Right atrium auricular region (tissue), 2 donors: ENCODE measurements at regions not wholly inside any gene's neighbourhood (a gene's known extent, or its start where the extent isn't known, plus 50 kb on each side); places are given as distances from the start of the nearest gene placed in this dataset.
"Not testable (repeated sequence)": the region's sequence is repeated elsewhere in the genome, so short reads cannot be mapped to it uniquely, and the experiment has no call there.

Experiments
- DNase-seq: peaks from one replicate; pipeline ENCODE4 v3.0.0-alpha.2; 2019; ENCODE audit warnings: low spot score
- H3K27ac ChIP-seq, 2 donors: fragments of 200-600 bp; sonication (generic); 1 replicate in 1 of 2; 2 replicates in 1 of 2; pipeline ENCODE4 v1.5.1; 2016 to 2019
- H3K27me3 ChIP-seq, 2 donors: fragments of 200-600 bp; sonication (generic); one replicate each; pipeline versions ENCODE4 v1.5.1 to v1.6.0; 2017 to 2019
- H3K36me3 ChIP-seq: fragments of 200-600 bp; sonication (generic); one replicate; pipeline ENCODE4 v1.5.1; 2016
- H3K4me1 ChIP-seq, 2 donors: fragments of 200-600 bp; sonication (generic); one replicate each; pipeline versions ENCODE4 v1.5.1 to v1.6.0; 2017 to 2019
- H3K4me3 ChIP-seq, 2 donors: fragments of 200-600 bp; sonication (generic); 1 replicate in 1 of 2; 2 replicates in 1 of 2; pipeline ENCODE4 v1.5.1; 2017 to 2019; ENCODE audit warnings: mild to moderate bottlenecking in 1 of 2, moderate library complexity in 1 of 2
- H3K9me3 ChIP-seq, 2 donors: fragments of 200-600 bp; sonication (generic); one replicate each; pipeline ENCODE4 v1.5.1; 2019
- TF ChIP-seq, protein P1 (sequence below), 2 donors: fragments of 200-600 bp; sonication (generic); IDR thresholded peaks; one replicate each; pipeline ENCODE4 v1.5.1; 2019; ENCODE audit warnings: antibody characterized with exemption in 2 of 2

DNA sequence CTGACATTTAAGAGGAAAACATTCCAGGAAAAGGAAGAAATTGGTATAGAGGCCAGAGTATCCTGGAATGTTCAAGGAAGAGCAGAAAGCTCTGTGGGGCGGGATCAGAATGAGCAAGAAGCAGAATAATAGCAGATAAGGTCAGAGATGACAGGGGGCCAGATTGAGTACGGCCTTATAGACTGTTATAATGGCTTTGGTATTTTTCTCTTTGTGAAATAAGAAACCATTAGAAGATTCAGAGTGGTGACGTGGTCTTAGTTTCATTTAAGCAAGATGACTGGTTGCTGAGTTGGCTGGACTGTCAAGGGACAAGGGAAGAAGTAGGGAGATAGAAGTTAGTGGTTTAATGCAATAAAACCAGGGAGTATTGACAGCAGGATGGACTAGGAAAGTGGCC is 218.3 kb upstream of the SOX2 start:
- DNase-seq = no peak
- H3K4me1 ChIP-seq = no peaks in the 10 kb centered on the region
- no peak overlapping the region for H3K27ac ChIP-seq
- no peak overlapping the region for H3K4me3 ChIP-seq
- H3K27me3 ChIP-seq = no peaks in the 10 kb centered on the region
- H3K36me3 ChIP-seq = no peaks in the 10 kb centered on the region
- TF ChIP-seq, protein P1, sequence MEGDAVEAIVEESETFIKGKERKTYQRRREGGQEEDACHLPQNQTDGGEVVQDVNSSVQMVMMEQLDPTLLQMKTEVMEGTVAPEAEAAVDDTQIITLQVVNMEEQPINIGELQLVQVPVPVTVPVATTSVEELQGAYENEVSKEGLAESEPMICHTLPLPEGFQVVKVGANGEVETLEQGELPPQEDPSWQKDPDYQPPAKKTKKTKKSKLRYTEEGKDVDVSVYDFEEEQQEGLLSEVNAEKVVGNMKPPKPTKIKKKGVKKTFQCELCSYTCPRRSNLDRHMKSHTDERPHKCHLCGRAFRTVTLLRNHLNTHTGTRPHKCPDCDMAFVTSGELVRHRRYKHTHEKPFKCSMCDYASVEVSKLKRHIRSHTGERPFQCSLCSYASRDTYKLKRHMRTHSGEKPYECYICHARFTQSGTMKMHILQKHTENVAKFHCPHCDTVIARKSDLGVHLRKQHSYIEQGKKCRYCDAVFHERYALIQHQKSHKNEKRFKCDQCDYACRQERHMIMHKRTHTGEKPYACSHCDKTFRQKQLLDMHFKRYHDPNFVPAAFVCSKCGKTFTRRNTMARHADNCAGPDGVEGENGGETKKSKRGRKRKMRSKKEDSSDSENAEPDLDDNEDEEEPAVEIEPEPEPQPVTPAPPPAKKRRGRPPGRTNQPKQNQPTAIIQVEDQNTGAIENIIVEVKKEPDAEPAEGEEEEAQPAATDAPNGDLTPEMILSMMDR (IDR thresholded peaks at IDR 0.05) = no peak
- H3K9me3 ChIP-seq = no peaks in the 10 kb centered on the region

DNA sequence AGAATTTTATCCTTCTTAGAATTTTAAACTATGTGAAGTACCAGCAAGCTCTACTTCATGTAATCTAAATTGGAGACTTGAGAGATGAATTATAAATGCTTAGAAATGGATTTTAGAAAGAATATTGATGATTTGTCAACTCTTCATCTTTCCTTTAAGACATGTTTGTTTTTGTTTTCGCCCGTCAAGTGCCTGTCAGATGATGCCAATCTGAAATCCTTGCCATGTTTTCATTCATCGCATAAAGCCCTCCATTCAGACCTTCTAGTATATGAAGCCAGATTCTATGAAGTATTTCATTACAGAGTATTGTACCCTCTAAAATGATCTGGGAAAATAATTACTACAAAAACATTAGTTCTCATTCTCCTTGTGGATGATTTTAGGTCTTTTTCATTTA is 223.2 kb upstream of the SOX2 start:
- Histone ChIP-seq H3K4me1 (no peaks in the 10 kb centered on the region), H3K9me3 (no peaks in the 10 kb centered on the region), H3K4me3 (no peak overlapping the region), H3K36me3 (no peaks in the 10 kb centered on the region), H3K27me3 (no peaks in the 10 kb centered on the region), H3K27ac (no peak overlapping the region)
- DNase-seq = no peak
- TF ChIP-seq, protein P1 (IDR thresholded peaks at IDR 0.05) = no peak

DNA sequence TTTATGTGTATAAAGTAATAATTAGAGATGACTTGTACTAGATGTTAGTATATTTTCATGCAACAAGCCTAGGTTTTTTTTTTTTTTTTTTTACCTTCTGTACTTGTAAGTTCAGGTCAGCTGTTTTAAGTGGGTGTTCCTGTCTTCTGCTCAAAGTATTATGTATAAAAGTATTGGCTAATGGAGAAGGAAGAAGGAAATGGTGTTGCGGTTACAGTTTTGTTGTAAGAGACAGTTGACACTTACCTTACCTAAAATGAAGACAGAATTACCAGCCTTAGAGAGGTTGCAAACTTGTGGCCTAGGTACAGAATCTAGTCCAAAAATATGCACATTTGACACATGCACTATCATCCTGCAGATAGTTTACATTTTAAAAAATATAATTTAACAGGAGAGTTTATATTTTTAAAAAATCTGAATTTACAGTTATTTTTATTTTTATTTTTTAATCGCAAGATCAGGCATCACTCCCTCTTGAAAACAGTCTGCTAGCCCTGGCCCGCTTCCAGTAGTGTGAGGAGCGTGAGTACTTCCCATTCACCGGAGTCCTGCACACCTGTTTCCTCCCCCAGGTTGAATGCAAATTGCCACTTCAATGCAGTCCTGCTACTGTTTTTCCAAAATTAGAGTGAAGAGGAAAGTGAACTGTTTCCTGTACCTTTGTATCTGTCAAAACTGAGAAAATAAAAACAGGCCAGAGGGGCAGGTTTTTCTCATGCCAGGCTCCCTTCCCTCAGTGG is 224.3 kb upstream of the SOX2 start:
- TF ChIP-seq, protein P1 (IDR thresholded peaks at IDR 0.05) = no peak
- Histone ChIP-seq H3K27me3 (no peaks in the 10 kb centered on the region), H3K4me3 (no peak overlapping the region), H3K9me3 (no peaks in the 10 kb centered on the region), H3K27ac (no peak overlapping the region), H3K4me1 (no peaks in the 10 kb centered on the region), H3K36me3 (no peaks in the 10 kb centered on the region)
- no peak for DNase-seq

DNA sequence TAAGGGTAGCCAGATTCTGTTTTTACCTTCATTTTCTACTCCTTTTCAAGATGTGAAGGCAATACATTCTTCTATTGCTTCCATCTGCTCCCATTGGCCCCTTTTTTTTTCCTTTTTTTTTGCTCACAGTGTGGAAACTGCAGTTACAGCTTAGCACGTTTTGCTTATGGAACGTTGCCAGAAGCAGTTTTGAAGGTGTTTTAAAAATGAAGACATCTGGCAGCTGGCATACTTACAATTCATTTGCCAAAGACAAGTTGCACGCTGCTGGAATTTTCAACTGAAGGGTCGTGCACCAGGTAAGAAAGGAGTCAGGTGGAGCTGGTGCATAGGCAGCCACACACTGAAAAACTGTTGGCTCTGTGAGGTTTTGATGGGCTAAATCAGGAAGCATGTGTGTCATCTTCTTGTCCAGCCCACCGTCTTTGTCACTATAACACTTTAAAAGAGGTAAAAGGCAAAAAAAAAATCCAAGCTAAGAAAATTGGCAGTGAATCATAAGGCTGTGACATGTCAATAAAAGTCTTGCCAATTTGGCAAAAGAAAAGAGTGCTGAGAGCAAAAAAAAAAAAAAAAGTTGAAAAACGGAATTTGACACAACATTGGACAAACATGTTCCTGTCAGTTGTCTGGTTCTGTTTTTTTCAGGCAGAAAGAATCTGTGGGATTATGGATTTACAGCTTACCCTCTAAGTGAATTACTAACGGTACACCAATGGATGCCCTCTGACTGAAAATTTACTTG is 225.4 kb upstream of the SOX2 start:
- no peak overlapping the region for H3K27ac ChIP-seq
- no peaks in the 10 kb centered on the region for H3K9me3 ChIP-seq
- H3K27me3 ChIP-seq = no peaks in the 10 kb centered on the region
- TF ChIP-seq, protein P1 (IDR thresholded peaks at IDR 0.05) = no peak
- no peak for DNase-seq
- no peaks in the 10 kb centered on the region for H3K36me3 ChIP-seq
- H3K4me3 ChIP-seq = no peak overlapping the region
- no peaks in the 10 kb centered on the region for H3K4me1 ChIP-seq

DNA sequence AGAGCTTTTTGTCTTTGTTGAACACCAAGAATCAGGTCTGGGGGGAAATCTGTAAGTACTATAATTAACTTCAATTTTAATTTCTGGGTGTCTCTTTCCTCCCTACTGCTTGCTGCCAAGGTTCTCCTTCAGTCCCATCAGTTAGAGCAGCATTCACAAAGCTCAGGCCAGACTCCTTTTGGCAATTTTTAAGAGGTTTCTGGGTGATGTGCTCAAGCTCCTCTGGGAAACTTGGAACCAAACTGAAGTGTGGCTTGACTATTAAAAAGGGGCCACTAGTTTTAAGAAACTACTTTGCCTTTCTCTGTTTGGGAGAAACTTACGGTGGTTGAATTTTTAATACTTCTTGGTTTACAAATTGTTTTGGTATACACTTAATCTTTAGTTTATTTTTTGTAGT is 227.7 kb upstream of the SOX2 start:
- no peak for DNase-seq
- no peaks in the 10 kb centered on the region for H3K4me1 ChIP-seq

DNA sequence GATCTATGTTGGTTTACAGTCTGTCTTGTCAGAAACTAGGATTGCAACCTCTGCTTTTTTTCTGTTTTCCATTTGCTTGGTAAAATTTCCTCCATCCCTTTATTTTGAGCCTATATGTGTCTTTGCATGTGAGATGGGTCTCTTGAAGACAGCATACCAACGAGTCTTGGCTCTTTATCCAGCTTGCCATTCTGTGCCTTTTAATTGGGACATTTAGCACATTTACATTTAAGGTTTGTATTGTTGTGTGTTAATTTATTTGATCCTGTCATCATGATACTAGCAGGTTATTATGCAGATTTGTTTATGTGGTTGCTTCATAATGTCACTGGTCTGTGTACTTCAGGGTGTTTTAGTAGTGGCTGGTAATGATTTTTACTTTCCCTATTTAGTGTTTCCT is 236.6 kb upstream of the SOX2 start:
- H3K27ac ChIP-seq, H3K27me3 ChIP-seq, H3K36me3 ChIP-seq, DNase-seq, H3K4me3 ChIP-seq, H3K4me1 ChIP-seq: not testable (repeated sequence)
- peaks cover 0 to 37% of the 10 kb centered on the region in 2 donors for H3K9me3 ChIP-seq

More for the DNA sequence above, 227.7 kb upstream of the SOX2 start:
- no peak overlapping the region for H3K27ac ChIP-seq
- no peak overlapping the region for H3K4me3 ChIP-seq
- H3K9me3 ChIP-seq = no peaks in the 10 kb centered on the region
- no peaks in the 10 kb centered on the region for H3K27me3 ChIP-seq
- H3K36me3 ChIP-seq = no peaks in the 10 kb centered on the region
- TF ChIP-seq, protein P1 (IDR thresholded peaks at IDR 0.05) = no peak
